Endodermal cell (in vitro differentiated cells): ENCODE measurements at regions not wholly inside any gene's neighbourhood (a gene's known extent, or its start where the extent isn't known, plus 50 kb on each side); places are given as distances from the start of the nearest gene placed in this dataset.

Source experiments
- DNase-seq: peaks from one replicate; pipeline ENCODE4 v3.0.0-alpha.2; 2017
- H3K27ac ChIP-seq: 2 replicates; pipeline ENCODE4 v1.5.1; 2013; ENCODE audit warnings: mild to moderate bottlenecking, low read depth, low read length, moderate library complexity
- H3K27me3 ChIP-seq: 2 replicates; pipeline ENCODE4 v1.6.1; 2013; ENCODE audit warnings: mild to moderate bottlenecking, low read length, moderate library complexity; ENCODE audit not compliant: insufficient read depth, control insufficient read depth, poor library complexity, severe bottlenecking
- H3K36me3 ChIP-seq: 2 replicates; pipeline ENCODE4 v1.7.0; 2013; ENCODE audit warnings: mild to moderate bottlenecking, low read length, moderate library complexity; ENCODE audit not compliant: control insufficient read depth, insufficient read depth
- H3K4me1 ChIP-seq: one replicate; pipeline ENCODE4 v1.7.0; 2013; ENCODE audit warnings: low read length; ENCODE audit not compliant: control insufficient read depth, insufficient read depth
- H3K4me3 ChIP-seq: 2 replicates; pipeline ENCODE4 v1.5.1; 2013; ENCODE audit warnings: mild to moderate bottlenecking, low read length, moderate library complexity
- H3K9ac ChIP-seq: 2 replicates; pipeline ENCODE4 v1.6.1; 2013; ENCODE audit warnings: mild to moderate bottlenecking, low read length, moderate library complexity; ENCODE audit not compliant: poor library complexity, severe bottlenecking; ENCODE audit errors: extremely low read depth
- H3K9me3 ChIP-seq: 2 replicates; pipeline ENCODE4 v1.6.1; 2013; ENCODE audit warnings: mild to moderate bottlenecking, low read length, moderate library complexity; ENCODE audit not compliant: control insufficient read depth
- H3K27ac Mint-ChIP-seq: 2 replicates; pipeline ENCODE4 v1.8.0; 2020; ENCODE audit warnings: mixed read lengths
- H3K27me3 Mint-ChIP-seq: 2 replicates; pipeline ENCODE4 v1.8.0; 2021; ENCODE audit warnings: mild to moderate bottlenecking, mixed read lengths; ENCODE audit not compliant: insufficient read depth
- H3K36me3 Mint-ChIP-seq: 2 replicates; pipeline ENCODE4 v1.8.0; 2020; ENCODE audit warnings: low read depth, mixed read lengths
- H3K4me1 Mint-ChIP-seq: 2 replicates; pipeline ENCODE4 v1.8.0; 2020; ENCODE audit warnings: mixed read lengths
- H3K4me3 Mint-ChIP-seq: 2 replicates; pipeline ENCODE4 v1.8.0; 2020; ENCODE audit warnings: mild to moderate bottlenecking, moderate library complexity, mixed read lengths
- H3K9me3 Mint-ChIP-seq: 2 replicates; pipeline ENCODE4 v1.8.0; 2020; ENCODE audit warnings: mild to moderate bottlenecking, mixed read lengths
- CTCF ChIP-seq: fragments of 200-600 bp; sonication (generic); conservative IDR thresholded peaks from 2 replicates; pipeline ENCODE4 v1.5.0; 2021; ENCODE audit warnings: antibody characterized with exemption, mild to moderate bottlenecking
- WGBS, 2 experiments: methylation state at CpG; one replicate each; pipeline versions ENCODE4 v1.1.5 to v1.1.7; 2013; ENCODE audit warnings: missing lambda C conversion rate in 2 of 2, mixed read lengths in 1 of 2; ENCODE audit not compliant: insufficient coverage in 1 of 2, insufficient read length in 1 of 2; 5-methylcytosine and 5-hydroxymethylcytosine counted together

GRCh38 chr2:4976407-4976806 lies 715.8 kb upstream of the SOX11 start:
- Histone ChIP-seq H3K27ac (no peak overlapping the region), H3K4me3 (no peak overlapping the region), H3K27me3 (no peaks in the 10 kb centered on the region), H3K9me3 (no peaks in the 10 kb centered on the region), H3K4me1 (no peaks in the 10 kb centered on the region), H3K9ac (no peak overlapping the region), H3K36me3 (no peaks in the 10 kb centered on the region)
- peak; percentile 73 for DNase-seq
- peak; percentile 50 for TF ChIP-seq CTCF
- Mint-ChIP-seq H3K36me3 (no peaks in the 10 kb centered on the region), H3K4me1 (peaks cover 7% of the 10 kb centered on the region), H3K27ac (no peak overlapping the region), H3K9me3 (no peaks in the 10 kb centered on the region), H3K27me3 (no peaks in the 10 kb centered on the region), H3K4me3 (no peak overlapping the region)
- WGBS, 2 experiments, result 86 to 100% methylated on average over 1 to 5 of the region's 7 CpGs

GRCh38 chr2:4979111-4979510 lies 713.1 kb upstream of the SOX11 start:
- H3K4me3 Mint-ChIP-seq, result no peak overlapping the region
- no peak for TF ChIP-seq CTCF
- no peaks in the 10 kb centered on the region for H3K9me3 ChIP-seq
- WGBS, 2 experiments, result 79% methylated on average over 11 of the region's 11 CpGs; no CpG with 5 or more reads in 1 of the 2 experiments
- peaks cover 7% of the 10 kb centered on the region for H3K4me1 Mint-ChIP-seq
- H3K27me3 Mint-ChIP-seq, result no peaks in the 10 kb centered on the region
- no peak for DNase-seq
- H3K4me1 ChIP-seq, result no peaks in the 10 kb centered on the region
- H3K36me3 ChIP-seq, result no peaks in the 10 kb centered on the region
- no peaks in the 10 kb centered on the region for H3K9me3 Mint-ChIP-seq
- no peak overlapping the region for H3K9ac ChIP-seq
- H3K27ac ChIP-seq, result no peak overlapping the region
- H3K4me3 ChIP-seq, result no peak overlapping the region
- H3K36me3 Mint-ChIP-seq, result no peaks in the 10 kb centered on the region
- no peak overlapping the region for H3K27ac Mint-ChIP-seq
- H3K27me3 ChIP-seq, result no peaks in the 10 kb centered on the region

- H3K4me3 Mint-ChIP-seq, result no peak overlapping the region
- Histone ChIP-seq H3K9ac (no peak overlapping the region), H3K36me3 (no peaks in the 10 kb centered on the region), H3K27me3 (no peaks in the 10 kb centered on the region), H3K4me3 (no peak overlapping the region), H3K27ac (no peak overlapping the region), H3K4me1 (no peaks in the 10 kb centered on the region), H3K9me3 (no peaks in the 10 kb centered on the region)
- H3K9me3 Mint-ChIP-seq, result no peaks in the 10 kb centered on the region
- WGBS, 2 experiments, result 65 to 87% methylated on average over 2 to 5 of the region's 5 CpGs
- TF ChIP-seq CTCF, result no peak
- no peaks in the 10 kb centered on the region for H3K27me3 Mint-ChIP-seq
- H3K4me1 Mint-ChIP-seq, result peaks cover 7% of the 10 kb centered on the region
- DNase-seq, result no peak
- peaks cover 2% of the 10 kb centered on the region for H3K36me3 Mint-ChIP-seq
- H3K27ac Mint-ChIP-seq, result no peak overlapping the region
Observed at GRCh38 chr2:4980995-4981394, 711.2 kb upstream of the SOX11 start.
